ENCODE measurements at regions not wholly inside any gene's neighbourhood (a gene's known extent, or its start where the extent isn't known, plus 50 kb on each side); places are given as distances from the start of the nearest gene placed in this dataset.

GRCh38 chr13:22427066-22427465, 753.7 kb upstream of the SGCG start:
- Mint-ChIP-seq H3K27me3 (no peaks in the 10 kb centered on the region), H3K4me3 (no peak overlapping the region), H3K9me3 (ENCODE audit: insufficient read depth) (peaks cover 3% of the 10 kb centered on the region), H3K4me1 (no peaks in the 10 kb centered on the region), H3K27ac (no peak overlapping the region)
- CTCF ChIA-PET = no interaction called here
- WGBS (ENCODE audit: insufficient coverage) = 92% methylated on average over 3 of the region's 3 CpGs
- Histone ChIP-seq H3K4me1 (ENCODE audit: control insufficient read depth in 2 of 2, insufficient read depth in 2 of 2, low read length in 2 of 2) (no peaks in the 10 kb centered on the region), H3K9ac (ENCODE audit: low read length) (no peak overlapping the region), H3K27ac (ENCODE audit: low read length in 2 of 2) (no peak overlapping the region), H4K20me1 (ENCODE audit: control insufficient read depth, insufficient read depth, low read length, poor library complexity, severe bottlenecking) (no peaks in the 10 kb centered on the region), H3K9me3 (ENCODE audit: control extremely low read depth in 1 of 3, control insufficient read depth in 2 of 3, insufficient read depth in 1 of 3, low read length in 2 of 3) (peaks cover 0 to 3% (median 2%) of the 10 kb centered on the region in 3 donors), H3K79me2 (ENCODE audit: control insufficient read depth, insufficient read depth, low read length) (no peaks in the 10 kb centered on the region), H3K27me3 (replicated peaks in 1 of 4; ENCODE audit: control extremely low read depth in 1 of 4, control insufficient read depth in 3 of 4, insufficient read depth in 4 of 4, low read length in 3 of 4) (no peaks in the 10 kb centered on the region), H3K36me3 (replicated peaks in 1 of 2; ENCODE audit: control extremely low read depth in 1 of 2, control insufficient read depth in 1 of 2, extremely low read depth in 1 of 2, insufficient read depth in 2 of 2, low read length in 1 of 2) (no peaks in the 10 kb centered on the region), H2AFZ (ENCODE audit: insufficient read depth, low read depth, low read length, poor library complexity, severe bottlenecking) (no peak overlapping the region), H3K4me3 (ENCODE audit: control extremely low read depth in 1 of 5, extremely low read depth in 1 of 5, insufficient read depth in 1 of 5, low read depth in 2 of 5, low read length in 4 of 5) (no peak overlapping the region), H3K4me2 (replicated peaks; ENCODE audit: low read depth, low read length, poor library complexity, severe bottlenecking) (no peak overlapping the region)
- intact Hi-C loops (cut with micrococcal nuclease) = no loop called here
- POLR2A ChIA-PET = no interaction called here
- no peak for ATAC-seq (ENCODE audit: low read depth)
- TF ChIP-seq CTCF (IDR thresholded peaks at IDR 0.05) (no peak), EZH2 (IDR thresholded peaks at IDR 0.05; ENCODE audit: borderline replicate concordance, insufficient read depth, low read depth, low read length, poor library complexity, severe bottlenecking) (no peak)
- no peak for DNase-seq

GRCh38 chr13:22427783-22428182, 753.0 kb upstream of the SGCG start:
- Mint-ChIP-seq H3K4me3 (no peak overlapping the region), H3K27me3 (no peaks in the 10 kb centered on the region), H3K9me3 (ENCODE audit: insufficient read depth) (peaks cover 3% of the 10 kb centered on the region), H3K4me1 (no peaks in the 10 kb centered on the region), H3K27ac (no peak overlapping the region)
- Histone ChIP-seq H3K4me1 (ENCODE audit: control insufficient read depth in 2 of 2, insufficient read depth in 2 of 2, low read length in 2 of 2) (no peaks in the 10 kb centered on the region), H3K27ac (ENCODE audit: low read length in 2 of 2) (no peak overlapping the region), H3K27me3 (replicated peaks in 1 of 4; ENCODE audit: control extremely low read depth in 1 of 4, control insufficient read depth in 3 of 4, insufficient read depth in 4 of 4, low read length in 3 of 4) (no peaks in the 10 kb centered on the region), H2AFZ (ENCODE audit: insufficient read depth, low read depth, low read length, poor library complexity, severe bottlenecking) (no peak overlapping the region), H3K4me3 (ENCODE audit: control extremely low read depth in 1 of 5, extremely low read depth in 1 of 5, insufficient read depth in 1 of 5, low read depth in 2 of 5, low read length in 4 of 5) (no peak overlapping the region), H3K36me3 (replicated peaks in 1 of 2; ENCODE audit: control extremely low read depth in 1 of 2, control insufficient read depth in 1 of 2, extremely low read depth in 1 of 2, insufficient read depth in 2 of 2, low read length in 1 of 2) (no peaks in the 10 kb centered on the region), H3K4me2 (replicated peaks; ENCODE audit: low read depth, low read length, poor library complexity, severe bottlenecking) (no peak overlapping the region), H3K9me3 (ENCODE audit: control extremely low read depth in 1 of 3, control insufficient read depth in 2 of 3, insufficient read depth in 1 of 3, low read length in 2 of 3) (peaks cover 0 to 2% (median under 1%) of the 10 kb centered on the region in 3 donors), H3K9ac (ENCODE audit: low read length) (no peak overlapping the region), H3K79me2 (ENCODE audit: control insufficient read depth, insufficient read depth, low read length) (no peaks in the 10 kb centered on the region), H4K20me1 (ENCODE audit: control insufficient read depth, insufficient read depth, low read length, poor library complexity, severe bottlenecking) (no peaks in the 10 kb centered on the region)
- intact Hi-C loops (cut with micrococcal nuclease) = no loop called here
- no peak for TF ChIP-seq EZH2 (IDR thresholded peaks at IDR 0.05; ENCODE audit: borderline replicate concordance, insufficient read depth, low read depth, low read length, poor library complexity, severe bottlenecking)
- no peak for TF ChIP-seq CTCF (IDR thresholded peaks at IDR 0.05)
- DNase-seq = no peak
- ChIA-PET POLR2A (no interaction called here), CTCF (no interaction called here)
- no peak for ATAC-seq (ENCODE audit: low read depth)
- 93% methylated on average over 2 of the region's 6 CpGs for WGBS (ENCODE audit: insufficient coverage)

Data from B cell (primary cell).